HL-60 (cell line): ENCODE measurements at regions not wholly inside any gene's neighbourhood (a gene's known extent, or its start where the extent isn't known, plus 50 kb on each side); places are given as distances from the start of the nearest gene placed in this dataset.

Experiments used
- DNase-seq, 2 experiments: peaks; one replicate each; pipeline ENCODE4 v3.0.0-alpha.2; 2010 to 2020; ENCODE audit warnings: low read depth in 1 of 2, low spot score in 1 of 2
- H3K27ac ChIP-seq: fragments of 250-450 bp; sonication (Bioruptor Pico); replicated peaks from 2 replicates; pipeline ENCODE4 v1.5.1; 2020; ENCODE audit warnings: mild to moderate bottlenecking, moderate library complexity
- H3K27me3 ChIP-seq: fragments of 250-450 bp; sonication (Bioruptor Pico); 2 replicates; pipeline ENCODE4 v1.5.1; 2021; ENCODE audit warnings: mild to moderate bottlenecking, moderate library complexity; ENCODE audit not compliant: insufficient read depth, poor library complexity, severe bottlenecking
- H3K4me3 ChIP-seq: replicated peaks from 2 replicates; pipeline ENCODE4 v1.5.1; 2011; ENCODE audit warnings: mild to moderate bottlenecking, control low read depth, low read length; ENCODE audit not compliant: insufficient read depth
- CTCF ChIP-seq: IDR thresholded peaks from one replicate; pipeline ENCODE4 v1.5.1; 2011; ENCODE audit warnings: low read length, control low read depth, inconsistent platforms; ENCODE audit not compliant: insufficient read depth
- GABPA ChIP-seq: IDR thresholded peaks from 2 replicates; pipeline ENCODE4 v1.6.1; 2012; ENCODE audit warnings: low read depth
- POLR2AphosphoS5 ChIP-seq: IDR thresholded peaks from 2 replicates; pipeline ENCODE4 v1.6.1; 2012; ENCODE audit warnings: low read depth
- REST ChIP-seq: IDR thresholded peaks from 2 replicates; pipeline ENCODE4 v1.6.1; 2012; ENCODE audit warnings: low read depth; ENCODE audit not compliant: insufficient replicate concordance
- SPI1 ChIP-seq: IDR thresholded peaks from 2 replicates; pipeline ENCODE4 v1.6.1; 2012; ENCODE audit warnings: low read depth, mild to moderate bottlenecking, borderline replicate concordance

- TF ChIP-seq POLR2AphosphoS5: no peak
- H3K27ac ChIP-seq: no peak overlapping the region
- H3K4me3 ChIP-seq: no peak overlapping the region
- no peak for DNase-seq
- no peaks in the 10 kb centered on the region for H3K27me3 ChIP-seq
Measured at GRCh38 chr16:73350707-73351452, 303.0 kb upstream of the ZFHX3 start.

GRCh38 chr16:73347500-73348375 is 299.8 kb upstream of the ZFHX3 start:
- DNase-seq: no peak
- no peak overlapping the region for H3K27ac ChIP-seq
- H3K27me3 ChIP-seq: no peaks in the 10 kb centered on the region
- TF ChIP-seq GABPA (no peak), REST (no peak), SPI1 (no peak), POLR2AphosphoS5 (no peak), CTCF (no peak)
- no peak overlapping the region for H3K4me3 ChIP-seq

- TF ChIP-seq SPI1 (no peak), CTCF (no peak)
- H3K4me3 ChIP-seq: no peak overlapping the region
- no peak overlapping the region for H3K27ac ChIP-seq
- no peak for DNase-seq
- peaks cover 2% of the 10 kb centered on the region for H3K27me3 ChIP-seq
Measured at GRCh38 chr16:73339821-73340220, 291.9 kb upstream of the ZFHX3 start.

- TF ChIP-seq POLR2AphosphoS5: no peak
- TF ChIP-seq CTCF: no peak
- TF ChIP-seq REST: no peak
- peaks cover 2% of the 10 kb centered on the region for H3K27me3 ChIP-seq
- H3K27ac ChIP-seq: no peak overlapping the region
- DNase-seq: no peak
- H3K4me3 ChIP-seq: no peak overlapping the region
Measured at GRCh38 chr16:73337373-73338296, 289.7 kb upstream of the ZFHX3 start.
